ENCODE measurements at regions not wholly inside any gene's neighbourhood (a gene's known extent, or its start where the extent isn't known, plus 50 kb on each side); places are given as distances from the start of the nearest gene placed in this dataset.

GRCh38 chr4:150001815-150002214 is 76.4 kb upstream of the DCLK2 start:
- DNase-seq (ENCODE audit: low spot score in 2 of 2), result no peak
- Histone ChIP-seq H3K27ac (no peak overlapping the region), H3K9me3 (no peaks in the 10 kb centered on the region), H3K4me1 (peaks cover 0 to 14% (median 0%) of the 10 kb centered on the region in 4 donors), H3K36me3 (no peaks in the 10 kb centered on the region), H3K4me3 (no peak overlapping the region), H3K27me3 (no peaks in the 10 kb centered on the region)
- TF ChIP-seq POLR2A (IDR thresholded peaks at IDR 0.05), result no peak
- TF ChIP-seq EP300 (IDR thresholded peaks at IDR 0.05), result no peak
- no peak for TF ChIP-seq CTCF (IDR thresholded peaks at IDR 0.05)
- WGBS, 2 donors, result 87 to 97% methylated on average over 5 of the region's 5 CpGs

- Histone ChIP-seq H3K27me3 (no peaks in the 10 kb centered on the region), H3K36me3 (no peaks in the 10 kb centered on the region), H3K4me1 (peaks cover 0 to 14% (median 0%) of the 10 kb centered on the region in 4 donors), H3K27ac (no peak overlapping the region), H3K9me3 (no peaks in the 10 kb centered on the region), H3K4me3 (no peak overlapping the region)
- DNase-seq (ENCODE audit: low spot score in 2 of 2), result no peak
- TF ChIP-seq CTCF (IDR thresholded peaks at IDR 0.05) (no peak), EP300 (IDR thresholded peaks at IDR 0.05) (no peak), POLR2A (IDR thresholded peaks at IDR 0.05) (no peak)
These were observed 75.7 kb upstream of the DCLK2 start for GRCh38 chr4:150002561-150002960.

GRCh38 chr4:150004481-150004880 is 73.8 kb upstream of the DCLK2 start:
- H3K27me3 ChIP-seq, result no peaks in the 10 kb centered on the region
- no peak for DNase-seq (ENCODE audit: low spot score in 2 of 2)
- H3K9me3 ChIP-seq, result no peaks in the 10 kb centered on the region
- no peak overlapping the region for H3K4me3 ChIP-seq
- TF ChIP-seq POLR2A (IDR thresholded peaks at IDR 0.05), result no peak
- TF ChIP-seq EP300 (IDR thresholded peaks at IDR 0.05), result no peak
- TF ChIP-seq CTCF (IDR thresholded peaks at IDR 0.05), result no peak
- H3K4me1 ChIP-seq, result peaks cover 0 to 14% (median 0%) of the 10 kb centered on the region in 4 donors
- H3K27ac ChIP-seq, result no peak overlapping the region
- no peaks in the 10 kb centered on the region for H3K36me3 ChIP-seq
- WGBS, 2 donors, result 10% methylated on average over 1 of the region's 1 CpG

- Histone ChIP-seq H3K27ac (no peak overlapping the region), H3K4me3 (no peak overlapping the region), H3K4me1 (peaks cover 0 to 15% (median 0%) of the 10 kb centered on the region in 4 donors), H3K36me3 (no peaks in the 10 kb centered on the region), H3K9me3 (no peaks in the 10 kb centered on the region), H3K27me3 (no peaks in the 10 kb centered on the region)
- 69 to 80% methylated on average over 3 of the region's 3 CpGs for WGBS, 2 donors
- no peak for TF ChIP-seq EP300 (IDR thresholded peaks at IDR 0.05)
- no peak for TF ChIP-seq POLR2A (IDR thresholded peaks at IDR 0.05)
- no peak for TF ChIP-seq CTCF (IDR thresholded peaks at IDR 0.05)
- no peak for DNase-seq (ENCODE audit: low spot score in 2 of 2)
These were observed 72.7 kb upstream of the DCLK2 start for GRCh38 chr4:150005537-150005936.

GRCh38 chr4:150006197-150006596 is 72.0 kb upstream of the DCLK2 start:
- H3K27ac ChIP-seq, result no peak overlapping the region
- peaks cover 0 to 18% (median 0%) of the 10 kb centered on the region in 4 donors for H3K4me1 ChIP-seq
- WGBS, 2 donors, result 32 to 41% methylated on average over 2 of the region's 2 CpGs

More at GRCh38 chr4:150006197-150006596, 72.0 kb upstream of the DCLK2 start:
- Histone ChIP-seq H3K9me3 (no peaks in the 10 kb centered on the region), H3K27me3 (no peaks in the 10 kb centered on the region), H3K4me3 (no peak overlapping the region), H3K36me3 (no peaks in the 10 kb centered on the region)
- TF ChIP-seq CTCF (IDR thresholded peaks at IDR 0.05) (no peak), POLR2A (IDR thresholded peaks at IDR 0.05) (no peak), EP300 (IDR thresholded peaks at IDR 0.05) (no peak)
- DNase-seq (ENCODE audit: low spot score in 2 of 2), result no peak
